WTC11 (cell line): ENCODE measurements at regions not wholly inside any gene's neighbourhood (a gene's known extent, or its start where the extent isn't known, plus 50 kb on each side); places are given as distances from the start of the nearest gene placed in this dataset.

Experiments
- ATAC-seq: fragments of 200-7000 bp; cut with Tn5 transposase; 2 replicates; pipeline ENCODE4 v1.10.0; 2021; ENCODE audit warnings: mild to moderate bottlenecking, moderate library complexity
- CTCF ChIA-PET: fragments of 300-600 bp; sonication (Branson Sonifier 250); formaldehyde crosslinking; loops from one replicate; lab custom pipeline; 2021; ENCODE audit warnings: antibody characterized with exemption; lab: Charles Lee
- POLR2A ChIA-PET: fragments of 350-600 bp; sonication (Branson Sonifier 250); formaldehyde crosslinking; loops from one replicate; lab custom pipeline; 2021; ENCODE audit warnings: antibody characterized with exemption; lab: Charles Lee
- DNase-seq: peaks from one replicate; pipeline ENCODE4 v3.0.0; 2021; ENCODE audit warnings: low spot score
- H3K27ac Mint-ChIP-seq: 2 replicates; pipeline ENCODE4 v1.8.0; 2021; ENCODE audit warnings: mixed read lengths
- H3K27me3 Mint-ChIP-seq: 2 replicates; pipeline ENCODE4 v1.8.0; 2021; ENCODE audit warnings: low read depth, mild to moderate bottlenecking, moderate library complexity, mixed read lengths
- H3K36me3 Mint-ChIP-seq: 2 replicates; pipeline ENCODE4 v1.8.0; 2021; ENCODE audit warnings: mixed read lengths
- H3K4me1 Mint-ChIP-seq: 2 replicates; pipeline ENCODE4 v1.8.0; 2022; ENCODE audit warnings: mixed read lengths
- H3K4me3 Mint-ChIP-seq: 2 replicates; pipeline ENCODE4 v1.8.0; 2021; ENCODE audit warnings: mild to moderate bottlenecking, moderate library complexity, mixed read lengths
- H3K9me3 Mint-ChIP-seq: 2 replicates; pipeline ENCODE4 v1.8.0; 2021; ENCODE audit warnings: mixed read lengths
- AFF4 ChIP-seq: sonication (generic); formaldehyde crosslinking; IDR thresholded peaks from 2 replicates; pipeline ENCODE4 v1.8.1; 2023; ENCODE audit warnings: mild to moderate bottlenecking, missing genetic modification reagents, borderline replicate concordance
- CBFB ChIP-seq: sonication (generic); formaldehyde crosslinking; IDR thresholded peaks from 2 replicates; pipeline ENCODE4 v1.8.1; 2022; ENCODE audit warnings: mild to moderate bottlenecking, low read depth, missing genetic modification reagents
- CTCF ChIP-seq: fragments of 200-600 bp; IDR thresholded peaks from 2 replicates; pipeline ENCODE4 v1.8.0; 2022; ENCODE audit warnings: antibody characterized with exemption
- E2F5 ChIP-seq: sonication (generic); formaldehyde crosslinking; IDR thresholded peaks from 2 replicates; pipeline ENCODE4 v1.8.1; 2022; ENCODE audit warnings: mild to moderate bottlenecking, moderate library complexity, missing genetic modification reagents
- GABPB1 ChIP-seq: sonication (generic); formaldehyde crosslinking; IDR thresholded peaks from 2 replicates; pipeline ENCODE4 v1.8.1; 2023; ENCODE audit warnings: mild to moderate bottlenecking, missing genetic modification reagents
- JUN ChIP-seq: sonication (generic); formaldehyde crosslinking; IDR thresholded peaks from 2 replicates; pipeline ENCODE4 v1.8.0; 2023; ENCODE audit warnings: mild to moderate bottlenecking, missing genetic modification reagents
- MYBL2 ChIP-seq: sonication (generic); formaldehyde crosslinking; IDR thresholded peaks from 2 replicates; pipeline ENCODE4 v1.8.1; 2023; ENCODE audit warnings: mild to moderate bottlenecking, moderate library complexity, missing genetic modification reagents
- NFE2L1 ChIP-seq: sonication (generic); formaldehyde crosslinking; IDR thresholded peaks from 2 replicates; pipeline ENCODE4 v1.8.1; 2023; ENCODE audit warnings: missing genetic modification reagents
- PRRX2 ChIP-seq: fragments of 250-450 bp; sonication (Bioruptor Pico); IDR thresholded peaks from 2 replicates; pipeline ENCODE4 v1.8.0; 2021; ENCODE audit warnings: mild to moderate bottlenecking
- SMAD4 ChIP-seq: sonication (generic); formaldehyde crosslinking; IDR thresholded peaks from 2 replicates; pipeline ENCODE4 v1.8.0; 2022; ENCODE audit warnings: mild to moderate bottlenecking, missing genetic modification reagents
- TCF7 ChIP-seq: sonication (generic); formaldehyde crosslinking; IDR thresholded peaks from 2 replicates; pipeline ENCODE4 v1.8.0; 2022; ENCODE audit warnings: mild to moderate bottlenecking, low read depth, missing genetic modification reagents, moderate library complexity
- ZBTB43 ChIP-seq: sonication (generic); formaldehyde crosslinking; IDR thresholded peaks from 2 replicates; pipeline ENCODE4 v1.8.1; 2023; ENCODE audit warnings: mild to moderate bottlenecking, missing genetic modification reagents
- ZNF423 ChIP-seq: fragments of 250-450 bp; sonication (Bioruptor Pico); IDR thresholded peaks from 2 replicates; pipeline ENCODE4 v2.1.2; 2022; ENCODE audit warnings: mild to moderate bottlenecking, moderate library complexity
- ZNF671 ChIP-seq: fragments of 250-450 bp; sonication (Bioruptor Pico); IDR thresholded peaks from 2 replicates; pipeline ENCODE4 v1.8.0; 2021; ENCODE audit warnings: mild to moderate bottlenecking
- TF ChIP-seq, protein P1 (sequence below): sonication (generic); formaldehyde crosslinking; IDR thresholded peaks from 2 replicates; pipeline ENCODE4 v1.8.1; 2022; ENCODE audit warnings: mild to moderate bottlenecking, missing genetic modification reagents, moderate library complexity, borderline replicate concordance
- TF ChIP-seq, protein P2 (sequence below): fragments of 250-450 bp; sonication (Bioruptor Pico); IDR thresholded peaks from 2 replicates; pipeline ENCODE4 v2.1.2; 2022; ENCODE audit warnings: mild to moderate bottlenecking, moderate library complexity

GRCh38 chr14:22268875-22269274 is 320.1 kb downstream of the DAD1 start (continued):
- no peak for TF ChIP-seq ZBTB43 (CRISPR knock-in tag)
- no peak for TF ChIP-seq NFE2L1
- TF ChIP-seq MYBL2 (CRISPR knock-in tag) = no peak

DNA sequence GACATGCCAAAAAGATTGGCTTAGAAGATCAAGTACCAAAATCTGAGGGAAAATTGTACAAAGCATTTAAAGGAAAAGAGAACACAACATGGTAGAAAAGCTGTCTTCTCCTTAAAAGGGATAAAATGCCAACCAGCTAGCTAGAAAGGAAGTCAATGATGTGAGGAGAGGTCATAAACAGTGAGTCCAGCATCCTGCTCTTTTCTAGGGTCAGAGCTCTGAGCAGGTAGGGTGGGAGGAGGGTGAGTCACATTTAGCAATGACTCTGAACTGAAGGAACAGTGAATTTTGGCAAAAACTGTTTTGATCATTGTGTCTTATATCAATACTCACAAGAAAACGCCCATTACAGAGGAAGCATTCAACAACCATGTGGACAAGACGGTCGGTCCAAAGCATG is 322.3 kb downstream of the DAD1 start:
- no peak overlapping the region for H3K27ac Mint-ChIP-seq
- H3K4me3 Mint-ChIP-seq = no peak overlapping the region
- TF ChIP-seq SMAD4 (no peak), E2F5 (CRISPR knock-in tag) (no peak), PRRX2 (no peak), TCF7 (CRISPR knock-in tag) (no peak), CBFB (CRISPR knock-in tag) (no peak), ZNF671 (CRISPR knock-in tag) (no peak), AFF4 (no peak), CTCF (no peak), ZNF423 (CRISPR knock-in tag) (no peak), GABPB1 (no peak), JUN (CRISPR knock-in tag) (no peak)
- TF ChIP-seq, protein P1, sequence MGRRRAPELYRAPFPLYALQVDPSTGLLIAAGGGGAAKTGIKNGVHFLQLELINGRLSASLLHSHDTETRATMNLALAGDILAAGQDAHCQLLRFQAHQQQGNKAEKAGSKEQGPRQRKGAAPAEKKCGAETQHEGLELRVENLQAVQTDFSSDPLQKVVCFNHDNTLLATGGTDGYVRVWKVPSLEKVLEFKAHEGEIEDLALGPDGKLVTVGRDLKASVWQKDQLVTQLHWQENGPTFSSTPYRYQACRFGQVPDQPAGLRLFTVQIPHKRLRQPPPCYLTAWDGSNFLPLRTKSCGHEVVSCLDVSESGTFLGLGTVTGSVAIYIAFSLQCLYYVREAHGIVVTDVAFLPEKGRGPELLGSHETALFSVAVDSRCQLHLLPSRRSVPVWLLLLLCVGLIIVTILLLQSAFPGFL (CRISPR knock-in tag) = no peak
- TF ChIP-seq, protein P2, sequence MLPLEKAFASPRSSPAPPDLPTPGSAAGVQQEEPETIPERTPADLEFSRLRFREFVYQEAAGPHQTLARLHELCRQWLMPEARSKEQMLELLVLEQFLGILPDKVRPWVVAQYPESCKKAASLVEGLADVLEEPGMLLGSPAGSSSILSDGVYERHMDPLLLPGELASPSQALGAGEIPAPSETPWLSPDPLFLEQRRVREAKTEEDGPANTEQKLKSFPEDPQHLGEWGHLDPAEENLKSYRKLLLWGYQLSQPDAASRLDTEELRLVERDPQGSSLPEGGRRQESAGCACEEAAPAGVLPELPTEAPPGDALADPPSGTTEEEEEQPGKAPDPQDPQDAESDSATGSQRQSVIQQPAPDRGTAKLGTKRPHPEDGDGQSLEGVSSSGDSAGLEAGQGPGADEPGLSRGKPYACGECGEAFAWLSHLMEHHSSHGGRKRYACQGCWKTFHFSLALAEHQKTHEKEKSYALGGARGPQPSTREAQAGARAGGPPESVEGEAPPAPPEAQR = no peak
- peaks cover 44% of the 10 kb centered on the region for H3K4me1 Mint-ChIP-seq
- H3K27me3 Mint-ChIP-seq = peaks cover 3% of the 10 kb centered on the region; the same call in 1 of the 2 replicates
- DNase-seq (no peak), ATAC-seq (no peak)
- H3K9me3 Mint-ChIP-seq = peaks cover 4% of the 10 kb centered on the region; the same call in 1 of the 2 replicates
- H3K36me3 Mint-ChIP-seq = no peaks in the 10 kb centered on the region
- ChIA-PET POLR2A (no interaction called here), CTCF (interaction anchor here (0.7 to 2.8 kb wide), 3 partner anchors 41 to 66 kb away, joined by 3 to 8 read pairs (median 3); no protein-coding TSS in a partner anchor)
